CD4-positive, alpha-beta memory T cell (primary cell): ENCODE measurements at regions not wholly inside any gene's neighbourhood (a gene's known extent, or its start where the extent isn't known, plus 50 kb on each side); places are given as distances from the start of the nearest gene placed in this dataset.
"Not testable (repeated sequence)": the region's sequence is repeated elsewhere in the genome, so short reads cannot be mapped to it uniquely, and the experiment has no call there.

Experiments used
- CTCF ChIA-PET: fragments of 350-600 bp; sonication (Branson Sonifier 250); formaldehyde crosslinking; loops from one replicate; lab custom pipeline; 2021; ENCODE audit warnings: inconsistent platforms; ENCODE audit not compliant: partially characterized antibody; lab: Charles Lee
- POLR2A ChIA-PET: fragments of 350-600 bp; sonication (Branson Sonifier 250); formaldehyde crosslinking; loops from one replicate; lab custom pipeline; 2021; ENCODE audit not compliant: partially characterized antibody; lab: Charles Lee
- DNase-seq, 5 donors: peaks; one replicate each; pipeline versions ENCODE4 v3.0.0 to v3.0.0-alpha.2; 2020 to 2022; ENCODE audit warnings: mixed read lengths in 1 of 5
- H3K27ac ChIP-seq: one replicate; pipeline ENCODE4 v1.7.0; 2013; ENCODE audit warnings: low read depth, low read length
- H3K27me3 ChIP-seq: 2 replicates; pipeline ENCODE4 v1.7.0; 2013; ENCODE audit warnings: mild to moderate bottlenecking, low read length, moderate library complexity; ENCODE audit not compliant: insufficient read depth
- H3K36me3 ChIP-seq: 2 replicates; pipeline ENCODE4 v1.7.0; 2013; ENCODE audit warnings: mild to moderate bottlenecking, low read length, moderate library complexity; ENCODE audit not compliant: insufficient read depth
- H3K4me1 ChIP-seq: 2 replicates; pipeline ENCODE4 v1.7.0; 2013; ENCODE audit warnings: mild to moderate bottlenecking, low read length, moderate library complexity; ENCODE audit not compliant: insufficient read depth
- H3K4me3 ChIP-seq, 2 donors: one replicate each; pipeline ENCODE4 v1.7.0; 2013; ENCODE audit warnings: low read length in 2 of 2, mild to moderate bottlenecking in 1 of 2
- H3K9me3 ChIP-seq, 2 donors: one replicate each; pipeline ENCODE4 v1.7.0; 2013; ENCODE audit warnings: low read length in 2 of 2, control low read depth in 1 of 2; ENCODE audit not compliant: control insufficient read depth in 1 of 2
- H3K27ac Mint-ChIP-seq, 7 donors: one replicate each; pipeline ENCODE4 v1.8.0; 2020 to 2021; ENCODE audit warnings: mixed read lengths in 7 of 7, mild to moderate bottlenecking in 6 of 7, inconsistent platforms in 3 of 7, moderate library complexity in 3 of 7
- H3K27me3 Mint-ChIP-seq, 2 donors: one replicate each; pipeline ENCODE4 v1.8.0; 2020 to 2021; ENCODE audit warnings: mixed read lengths in 2 of 2
- H3K36me3 Mint-ChIP-seq, 2 donors: one replicate each; pipeline ENCODE4 v1.8.0; 2020 to 2021; ENCODE audit warnings: mixed read lengths in 2 of 2, inconsistent platforms in 1 of 2, mild to moderate bottlenecking in 1 of 2
- H3K4me1 Mint-ChIP-seq, 4 donors: one replicate each; pipeline ENCODE4 v1.8.0; 2020 to 2021; ENCODE audit warnings: mixed read lengths in 4 of 4, mild to moderate bottlenecking in 1 of 4
- H3K4me3 Mint-ChIP-seq, 8 donors: one replicate each; pipeline ENCODE4 v1.8.0; 2020 to 2021; ENCODE audit warnings: mixed read lengths in 8 of 8, mild to moderate bottlenecking in 7 of 8, moderate library complexity in 6 of 8, inconsistent platforms in 3 of 8
- H3K9me3 Mint-ChIP-seq, 8 donors: one replicate each; pipeline ENCODE4 v1.8.0; 2020 to 2021; ENCODE audit warnings: mixed read lengths in 8 of 8, mild to moderate bottlenecking in 5 of 8, inconsistent platforms in 3 of 8, moderate library complexity in 1 of 8
- intact Hi-C: fragments of 100-400 bp; cut with micrococcal nuclease; formaldehyde crosslinking; loops from one replicate; pipeline ENCODE4 v1.15.1; 2023

GRCh38 chr22:47862394-47862793 is 1099.9 kb downstream of the TBC1D22A start:
- H3K27ac Mint-ChIP-seq, result no peak overlapping the region
- H3K36me3 Mint-ChIP-seq, result no peaks in the 10 kb centered on the region
- peaks cover 0 to 5% (median 2%) of the 10 kb centered on the region in 8 donors for H3K9me3 Mint-ChIP-seq
- Histone ChIP-seq H3K36me3 (no peaks in the 10 kb centered on the region), H3K27ac (no peak overlapping the region), H3K4me3 (no peak overlapping the region), H3K4me1 (no peaks in the 10 kb centered on the region), H3K27me3 (no peaks in the 10 kb centered on the region), H3K9me3 (no peaks in the 10 kb centered on the region)
- CTCF ChIA-PET, result no interaction called here
- intact Hi-C loops, result no loop called here
- H3K4me3 Mint-ChIP-seq, result no peak overlapping the region
- POLR2A ChIA-PET, result no interaction called here
- DNase-seq, result no peak
- H3K27me3 Mint-ChIP-seq, result peaks cover 3 to 9% of the 10 kb centered on the region in 2 donors
- H3K4me1 Mint-ChIP-seq, result no peaks in the 10 kb centered on the region

- H3K27me3 ChIP-seq, H3K4me1 ChIP-seq, H3K4me3 Mint-ChIP-seq, H3K27ac ChIP-seq, CTCF ChIA-PET, DNase-seq, H3K27me3 Mint-ChIP-seq, H3K9me3 ChIP-seq, H3K9me3 Mint-ChIP-seq, intact Hi-C loops, H3K36me3 ChIP-seq, POLR2A ChIA-PET, H3K4me3 ChIP-seq, H3K4me1 Mint-ChIP-seq, H3K27ac Mint-ChIP-seq, H3K36me3 Mint-ChIP-seq: not testable (repeated sequence)
These were observed 1098.5 kb downstream of the TBC1D22A start for GRCh38 chr22:47860907-47861306.

GRCh38 chr22:47859881-47860525 is 1097.6 kb downstream of the TBC1D22A start:
- Mint-ChIP-seq H3K4me3 (no peak overlapping the region), H3K36me3 (no peaks in the 10 kb centered on the region), H3K4me1 (no peaks in the 10 kb centered on the region), H3K27me3 (peaks cover 4 to 9% of the 10 kb centered on the region in 2 donors), H3K9me3 (peaks cover 0 to 5% (median 2%) of the 10 kb centered on the region in 8 donors), H3K27ac (no peak overlapping the region)
- Histone ChIP-seq H3K27ac (no peak overlapping the region), H3K4me3 (no peak overlapping the region), H3K4me1 (no peaks in the 10 kb centered on the region), H3K36me3 (no peaks in the 10 kb centered on the region), H3K27me3 (no peaks in the 10 kb centered on the region), H3K9me3 (no peaks in the 10 kb centered on the region)
- DNase-seq, result no peak
- intact Hi-C loops, result no loop called here
- CTCF ChIA-PET, result no interaction called here
- POLR2A ChIA-PET, result no interaction called here

- H3K9me3 Mint-ChIP-seq, result peaks cover 0 to 5% (median under 1%) of the 10 kb centered on the region in 8 donors
- intact Hi-C loops, result no loop called here
- H3K4me1 Mint-ChIP-seq, result no peaks in the 10 kb centered on the region
- H3K4me3 Mint-ChIP-seq, result no peak overlapping the region
- no peak overlapping the region for H3K27ac ChIP-seq
- ChIA-PET CTCF (no interaction called here), POLR2A (no interaction called here)
- peaks cover 4 to 10% of the 10 kb centered on the region in 2 donors for H3K27me3 Mint-ChIP-seq
- no peak overlapping the region for H3K27ac Mint-ChIP-seq
- no peaks in the 10 kb centered on the region for H3K36me3 ChIP-seq
- H3K27me3 ChIP-seq, result no peaks in the 10 kb centered on the region
- H3K36me3 Mint-ChIP-seq, result no peaks in the 10 kb centered on the region
- no peak for DNase-seq
- no peak overlapping the region for H3K4me3 ChIP-seq
- no peaks in the 10 kb centered on the region for H3K4me1 ChIP-seq
- H3K9me3 ChIP-seq, result no peaks in the 10 kb centered on the region
These were observed 1096.4 kb downstream of the TBC1D22A start for GRCh38 chr22:47858773-47859306.

- intact Hi-C loops, result no loop called here
- H3K4me3 ChIP-seq, result no peak overlapping the region
- peaks cover 7 to 8% of the 10 kb centered on the region in 2 donors for H3K27me3 Mint-ChIP-seq
- no peaks in the 10 kb centered on the region for H3K4me1 Mint-ChIP-seq
- ChIA-PET POLR2A (no interaction called here), CTCF (no interaction called here)
- no peak overlapping the region for H3K27ac Mint-ChIP-seq
- H3K4me3 Mint-ChIP-seq, result no peak overlapping the region
- no peak overlapping the region for H3K27ac ChIP-seq
- no peaks in the 10 kb centered on the region for H3K9me3 ChIP-seq
- H3K27me3 ChIP-seq, result no peaks in the 10 kb centered on the region
- H3K36me3 ChIP-seq, result no peaks in the 10 kb centered on the region
- no peak for DNase-seq
- no peaks in the 10 kb centered on the region for H3K4me1 ChIP-seq
- no peaks in the 10 kb centered on the region for H3K36me3 Mint-ChIP-seq
- peaks cover 0 to 3% (median 0%) of the 10 kb centered on the region in 8 donors for H3K9me3 Mint-ChIP-seq
These were observed 1092.2 kb downstream of the TBC1D22A start for GRCh38 chr22:47854680-47855079.

GRCh38 chr22:47854251-47854650 is 1091.8 kb downstream of the TBC1D22A start:
- no peak overlapping the region for H3K27ac ChIP-seq
- intact Hi-C loops, result no loop called here
- H3K27me3 Mint-ChIP-seq, result peaks cover 8 to 9% of the 10 kb centered on the region in 2 donors
- H3K9me3 Mint-ChIP-seq, result peaks cover 0 to 3% (median 0%) of the 10 kb centered on the region in 8 donors
- no peak for DNase-seq
- no peaks in the 10 kb centered on the region for H3K9me3 ChIP-seq
- no peaks in the 10 kb centered on the region for H3K36me3 Mint-ChIP-seq
- no peaks in the 10 kb centered on the region for H3K4me1 ChIP-seq
- H3K27me3 ChIP-seq, result no peaks in the 10 kb centered on the region
- CTCF ChIA-PET, result no interaction called here
- H3K4me1 Mint-ChIP-seq, result no peaks in the 10 kb centered on the region
- H3K36me3 ChIP-seq, result no peaks in the 10 kb centered on the region
- no peak overlapping the region for H3K4me3 ChIP-seq
- POLR2A ChIA-PET, result no interaction called here
- no peak overlapping the region for H3K27ac Mint-ChIP-seq
- no peak overlapping the region for H3K4me3 Mint-ChIP-seq

- Mint-ChIP-seq H3K4me1 (no peaks in the 10 kb centered on the region), H3K27me3 (peaks cover 8 to 9% of the 10 kb centered on the region in 2 donors), H3K27ac (no peak overlapping the region), H3K9me3 (peaks cover 0 to 3% (median 0%) of the 10 kb centered on the region in 8 donors), H3K4me3 (no peak overlapping the region), H3K36me3 (no peaks in the 10 kb centered on the region)
- CTCF ChIA-PET, result no interaction called here
- Histone ChIP-seq H3K4me3 (no peak overlapping the region), H3K9me3 (no peaks in the 10 kb centered on the region), H3K4me1 (no peaks in the 10 kb centered on the region), H3K27me3 (no peaks in the 10 kb centered on the region), H3K27ac (no peak overlapping the region), H3K36me3 (no peaks in the 10 kb centered on the region)
- POLR2A ChIA-PET, result no interaction called here
- intact Hi-C loops, result no loop called here
- DNase-seq, result no peak
These were observed 1091.3 kb downstream of the TBC1D22A start for GRCh38 chr22:47853750-47854149.
